Fibroblast of lung (primary cell): ENCODE measurements at regions not wholly inside any gene's neighbourhood (a gene's known extent, or its start where the extent isn't known, plus 50 kb on each side); places are given as distances from the start of the nearest gene placed in this dataset.

Source experiments
- DNase-seq, 2 donors: peaks; one replicate each; pipeline versions ENCODE4 v3.0.0 to v3.0.0-alpha.2; 2010; ENCODE audit warnings: low read depth in 2 of 2
- H2AFZ ChIP-seq: 2 replicates; pipeline ENCODE4 v1.5.1; 2012; ENCODE audit warnings: low read length, control low read depth, inconsistent platforms
- H3K27ac ChIP-seq: 2 replicates; pipeline ENCODE4 v1.5.1; 2011; ENCODE audit warnings: low read length, control low read depth; ENCODE audit not compliant: insufficient read depth
- H3K27me3 ChIP-seq: 2 replicates; pipeline ENCODE4 v1.5.1; 2011; ENCODE audit warnings: mild to moderate bottlenecking, low read length; ENCODE audit not compliant: control insufficient read depth, insufficient read depth
- H3K36me3 ChIP-seq: 2 replicates; pipeline ENCODE4 v1.5.1; 2011; ENCODE audit warnings: low read length; ENCODE audit not compliant: control insufficient read depth, insufficient read depth
- H3K4me1 ChIP-seq: 2 replicates; pipeline ENCODE4 v1.5.1; 2011; ENCODE audit warnings: low read length; ENCODE audit not compliant: control insufficient read depth, insufficient read depth; ENCODE audit errors: extremely low read depth
- H3K4me2 ChIP-seq: 2 replicates; pipeline ENCODE4 v1.5.1; 2011; ENCODE audit warnings: low read length, control low read depth; ENCODE audit not compliant: insufficient read depth; ENCODE audit errors: extremely low read depth
- H3K4me3 ChIP-seq, 4 experiments: fragments of 200-600 bp in 1 of 4; sonication (generic) in 1 of 4; replicated peaks in 1 of 4; 2 replicates each; pipeline ENCODE4 v1.5.1; 2011 to 2016; ENCODE audit warnings: low read length in 4 of 4, low read depth in 3 of 4, mild to moderate bottlenecking in 3 of 4, control low read depth in 2 of 4, inconsistent platforms in 1 of 4, mixed read lengths in 1 of 4; ENCODE audit not compliant: insufficient read depth in 1 of 4; ENCODE audit errors: control extremely low read depth in 1 of 4
- H3K79me2 ChIP-seq: 2 replicates; pipeline ENCODE4 v1.5.1; 2012; ENCODE audit warnings: mild to moderate bottlenecking, low read length, inconsistent platforms; ENCODE audit not compliant: control insufficient read depth, insufficient read depth
- H3K9ac ChIP-seq: 2 replicates; pipeline ENCODE4 v1.5.1; 2011; ENCODE audit warnings: mild to moderate bottlenecking, low read length, control low read depth; ENCODE audit not compliant: insufficient read depth
- H3K9me3 ChIP-seq: 2 replicates; pipeline ENCODE4 v1.5.1; 2012; ENCODE audit warnings: low read depth, low read length; ENCODE audit not compliant: control insufficient read depth, insufficient read depth
- H4K20me1 ChIP-seq: 2 replicates; pipeline ENCODE4 v1.5.1; 2011; ENCODE audit warnings: low read length; ENCODE audit not compliant: control insufficient read depth, insufficient read depth; ENCODE audit errors: extremely low read depth
- EZH2 ChIP-seq: IDR thresholded peaks from 2 replicates; pipeline ENCODE4 v1.5.1; 2012; ENCODE audit warnings: low read length, control low read depth, mild to moderate bottlenecking; ENCODE audit errors: missing control alignments
- TF ChIP-seq, protein P1 (sequence below), 2 donors: IDR thresholded peaks in 1 of 2; conservative IDR thresholded peaks in 1 of 2; 1 replicate in 1 of 2; 2 replicates in 1 of 2; pipeline ENCODE4 v1.5.1; 2011 to 2012; ENCODE audit warnings: low read length in 2 of 2, control low read depth in 1 of 2, inconsistent platforms in 1 of 2, low read depth in 1 of 2, mild to moderate bottlenecking in 1 of 2

DNA sequence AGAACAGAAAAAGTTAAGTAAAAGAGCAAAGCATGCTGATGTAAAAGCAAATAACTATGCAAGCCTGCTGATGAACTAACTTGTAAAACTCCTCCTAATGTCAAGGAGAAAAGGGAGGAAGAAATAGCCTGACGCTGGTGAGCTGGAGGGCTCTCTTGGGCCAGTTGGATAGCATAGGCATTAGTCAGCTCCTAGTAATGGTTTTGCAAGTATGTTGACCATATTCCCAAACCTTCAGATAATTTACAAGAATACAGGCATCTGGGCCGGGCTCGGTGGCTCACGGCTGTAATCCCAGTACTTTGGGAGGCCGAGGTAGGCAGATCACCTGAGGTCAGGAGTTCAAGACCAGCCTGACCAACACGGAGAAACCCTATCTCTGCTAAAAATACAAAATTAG is 871.4 kb downstream of the C12orf50 start:
- no peaks in the 10 kb centered on the region for H4K20me1 ChIP-seq
- H3K4me1 ChIP-seq: no peaks in the 10 kb centered on the region
- no peak overlapping the region for H3K27ac ChIP-seq

DNA sequence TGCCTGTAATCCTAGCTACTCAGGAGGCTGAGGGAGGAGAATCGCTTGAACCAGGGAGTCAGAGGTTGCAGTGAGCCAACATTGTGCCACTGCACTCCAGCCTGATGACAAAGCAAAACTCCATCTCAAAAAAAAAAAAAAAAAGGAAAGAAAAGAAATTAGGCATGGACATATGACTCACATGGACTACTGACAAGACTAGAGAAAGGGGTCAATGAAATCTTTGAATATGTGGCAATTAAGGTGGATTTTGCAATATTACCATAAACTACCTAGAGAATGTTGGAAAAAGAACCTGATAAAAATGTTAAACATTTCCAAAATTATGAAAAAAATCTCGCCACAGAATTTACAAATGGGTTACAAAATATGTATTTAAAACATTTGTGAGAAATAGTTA is 873.6 kb downstream of the C12orf50 start:
- H3K9ac ChIP-seq: no peak overlapping the region
- DNase-seq: peak; percentile 60 to 72
- no peak overlapping the region for H3K4me2 ChIP-seq
- H3K27me3 ChIP-seq: no peaks in the 10 kb centered on the region
- H4K20me1 ChIP-seq: no peaks in the 10 kb centered on the region
- H3K9me3 ChIP-seq: no peaks in the 10 kb centered on the region
- no peak overlapping the region for H2AFZ ChIP-seq
- no peaks in the 10 kb centered on the region for H3K4me1 ChIP-seq
- no peaks in the 10 kb centered on the region for H3K79me2 ChIP-seq
- no peak overlapping the region for H3K27ac ChIP-seq
- H3K4me3 ChIP-seq: no peak overlapping the region
- no peak for TF ChIP-seq EZH2
- H3K36me3 ChIP-seq: no peaks in the 10 kb centered on the region

More for the DNA sequence above, 871.4 kb downstream of the C12orf50 start:
- TF ChIP-seq, protein P1, sequence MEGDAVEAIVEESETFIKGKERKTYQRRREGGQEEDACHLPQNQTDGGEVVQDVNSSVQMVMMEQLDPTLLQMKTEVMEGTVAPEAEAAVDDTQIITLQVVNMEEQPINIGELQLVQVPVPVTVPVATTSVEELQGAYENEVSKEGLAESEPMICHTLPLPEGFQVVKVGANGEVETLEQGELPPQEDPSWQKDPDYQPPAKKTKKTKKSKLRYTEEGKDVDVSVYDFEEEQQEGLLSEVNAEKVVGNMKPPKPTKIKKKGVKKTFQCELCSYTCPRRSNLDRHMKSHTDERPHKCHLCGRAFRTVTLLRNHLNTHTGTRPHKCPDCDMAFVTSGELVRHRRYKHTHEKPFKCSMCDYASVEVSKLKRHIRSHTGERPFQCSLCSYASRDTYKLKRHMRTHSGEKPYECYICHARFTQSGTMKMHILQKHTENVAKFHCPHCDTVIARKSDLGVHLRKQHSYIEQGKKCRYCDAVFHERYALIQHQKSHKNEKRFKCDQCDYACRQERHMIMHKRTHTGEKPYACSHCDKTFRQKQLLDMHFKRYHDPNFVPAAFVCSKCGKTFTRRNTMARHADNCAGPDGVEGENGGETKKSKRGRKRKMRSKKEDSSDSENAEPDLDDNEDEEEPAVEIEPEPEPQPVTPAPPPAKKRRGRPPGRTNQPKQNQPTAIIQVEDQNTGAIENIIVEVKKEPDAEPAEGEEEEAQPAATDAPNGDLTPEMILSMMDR (conservative IDR thresholded peaks at IDR 0.05 in 1 of 2, IDR thresholded peaks at IDR 0.05 in 1 of 2; ENCODE audit: low read depth in 1 of 2, low read length in 2 of 2): no peak
- no peak for TF ChIP-seq EZH2
- no peaks in the 10 kb centered on the region for H3K9me3 ChIP-seq
- no peaks in the 10 kb centered on the region for H3K79me2 ChIP-seq
- DNase-seq: peak; percentile 97 to 98
- no peaks in the 10 kb centered on the region for H3K27me3 ChIP-seq
- H2AFZ ChIP-seq: no peak overlapping the region
- no peak overlapping the region for H3K9ac ChIP-seq
- no peaks in the 10 kb centered on the region for H3K36me3 ChIP-seq
- H3K4me3 ChIP-seq: no peak overlapping the region
- no peak overlapping the region for H3K4me2 ChIP-seq

DNA sequence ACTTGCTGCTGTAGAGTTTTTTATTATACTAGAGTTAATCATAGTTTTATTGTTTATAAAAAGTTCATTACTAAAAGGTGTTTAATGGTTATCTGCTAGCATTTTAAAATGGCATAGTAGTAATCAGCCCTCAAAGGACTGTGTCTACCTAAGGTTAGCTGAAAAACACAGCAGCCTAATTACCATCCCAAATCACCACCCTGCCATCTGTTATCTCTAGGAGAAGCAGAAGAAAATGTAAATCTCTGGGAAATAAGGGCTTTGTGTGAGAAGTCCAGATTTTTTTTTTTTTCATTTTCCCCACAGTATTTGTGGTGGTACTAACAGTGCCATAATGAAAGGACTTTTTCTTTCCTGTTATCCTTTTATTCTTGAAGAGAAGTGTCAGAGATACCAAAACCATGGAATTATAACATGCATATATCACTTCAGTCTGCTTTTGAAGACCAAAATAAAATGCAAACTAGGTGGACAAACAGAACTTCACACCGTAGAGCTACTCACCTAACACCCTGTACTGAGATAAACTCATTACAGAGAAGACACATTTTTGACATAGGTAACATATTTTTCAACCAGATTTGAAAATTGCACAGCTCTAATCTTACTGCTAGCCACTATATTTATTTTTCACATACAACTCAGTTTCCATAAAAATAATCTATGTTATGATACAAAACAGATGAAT is 876.2 kb downstream of the C12orf50 start:
- no peak overlapping the region for H3K4me3 ChIP-seq
- H3K27me3 ChIP-seq: no peaks in the 10 kb centered on the region
- TF ChIP-seq, protein P1 (conservative IDR thresholded peaks at IDR 0.05 in 1 of 2, IDR thresholded peaks at IDR 0.05 in 1 of 2; ENCODE audit: low read depth in 1 of 2, low read length in 2 of 2): no peak
- TF ChIP-seq EZH2: no peak
- H3K4me1 ChIP-seq: no peaks in the 10 kb centered on the region
- no peaks in the 10 kb centered on the region for H4K20me1 ChIP-seq
- H3K27ac ChIP-seq: no peak overlapping the region
- H3K79me2 ChIP-seq: no peaks in the 10 kb centered on the region
- no peak overlapping the region for H3K9ac ChIP-seq
- H3K36me3 ChIP-seq: no peaks in the 10 kb centered on the region
- no peak overlapping the region for H3K4me2 ChIP-seq
- no peak overlapping the region for H2AFZ ChIP-seq
- H3K9me3 ChIP-seq: no peaks in the 10 kb centered on the region
- no peak for DNase-seq
